ENCODE measurements at regions not wholly inside any gene's neighbourhood (a gene's known extent, or its start where the extent isn't known, plus 50 kb on each side); places are given as distances from the start of the nearest gene placed in this dataset.
A peak's percentile ranks its signal among the peaks of the same experiment; 100 is the strongest.

- DNase-seq (ENCODE audit: low read depth), result no peak
- no peak overlapping the region for H3K4me3 ChIP-seq (ENCODE audit: low read length)
- TF ChIP-seq, protein P1, sequence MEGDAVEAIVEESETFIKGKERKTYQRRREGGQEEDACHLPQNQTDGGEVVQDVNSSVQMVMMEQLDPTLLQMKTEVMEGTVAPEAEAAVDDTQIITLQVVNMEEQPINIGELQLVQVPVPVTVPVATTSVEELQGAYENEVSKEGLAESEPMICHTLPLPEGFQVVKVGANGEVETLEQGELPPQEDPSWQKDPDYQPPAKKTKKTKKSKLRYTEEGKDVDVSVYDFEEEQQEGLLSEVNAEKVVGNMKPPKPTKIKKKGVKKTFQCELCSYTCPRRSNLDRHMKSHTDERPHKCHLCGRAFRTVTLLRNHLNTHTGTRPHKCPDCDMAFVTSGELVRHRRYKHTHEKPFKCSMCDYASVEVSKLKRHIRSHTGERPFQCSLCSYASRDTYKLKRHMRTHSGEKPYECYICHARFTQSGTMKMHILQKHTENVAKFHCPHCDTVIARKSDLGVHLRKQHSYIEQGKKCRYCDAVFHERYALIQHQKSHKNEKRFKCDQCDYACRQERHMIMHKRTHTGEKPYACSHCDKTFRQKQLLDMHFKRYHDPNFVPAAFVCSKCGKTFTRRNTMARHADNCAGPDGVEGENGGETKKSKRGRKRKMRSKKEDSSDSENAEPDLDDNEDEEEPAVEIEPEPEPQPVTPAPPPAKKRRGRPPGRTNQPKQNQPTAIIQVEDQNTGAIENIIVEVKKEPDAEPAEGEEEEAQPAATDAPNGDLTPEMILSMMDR (IDR thresholded peaks at IDR 0.05; ENCODE audit: insufficient read depth, low read depth, low read length, missing control alignments), result no peak
Measured at GRCh38 chr4:130249002-130249401, 1153.0 kb downstream of the C4orf33 start.

DNA sequence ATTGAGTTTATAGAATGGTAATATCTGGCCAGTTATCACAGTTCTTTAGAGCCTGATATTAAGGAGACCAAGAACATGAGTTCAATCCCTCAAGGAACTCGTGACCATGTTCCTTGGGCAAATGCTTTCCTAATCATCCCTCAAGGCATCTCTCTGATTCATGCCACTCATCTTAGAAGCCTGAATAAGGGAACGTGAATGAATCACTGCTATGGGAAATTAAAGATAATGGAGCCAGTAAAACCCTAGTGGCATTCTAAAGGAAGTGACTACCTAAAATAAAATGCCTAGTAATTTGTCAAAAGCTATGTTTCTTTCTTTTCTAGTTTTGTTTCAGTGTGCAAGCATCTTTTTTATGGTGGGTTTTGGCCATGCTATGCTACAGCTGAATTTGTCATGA, 1161.3 kb downstream of the C4orf33 start:
- no peak overlapping the region for H3K4me3 ChIP-seq (ENCODE audit: low read length)
- DNase-seq (ENCODE audit: low read depth), result peak; percentile 95
- TF ChIP-seq, protein P1 (IDR thresholded peaks at IDR 0.05; ENCODE audit: insufficient read depth, low read depth, low read length, missing control alignments), result peak; percentile 23

DNA sequence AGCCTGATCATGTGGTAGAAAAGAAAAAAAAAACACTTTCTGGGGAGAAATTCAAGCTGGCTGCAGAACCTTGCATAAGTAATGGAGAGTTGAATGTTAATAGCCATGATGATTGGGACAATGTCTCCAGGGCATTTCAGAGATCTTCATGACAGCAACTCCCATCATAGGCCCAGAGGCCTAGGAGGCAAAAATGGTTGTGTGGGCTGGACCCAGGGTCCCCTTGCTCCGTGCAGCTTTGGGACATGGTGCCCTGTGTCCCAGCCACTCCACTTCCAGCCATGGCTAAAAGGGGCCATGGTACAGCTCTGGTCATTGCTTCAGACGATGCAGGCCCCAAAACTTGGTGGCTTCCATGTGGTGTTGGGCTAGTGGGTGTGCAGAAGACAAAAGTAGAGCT, 1170.9 kb downstream of the C4orf33 start:
- H3K4me3 ChIP-seq (ENCODE audit: low read length), result no peak overlapping the region
- DNase-seq (ENCODE audit: low read depth), result no peak
- TF ChIP-seq, protein P1 (IDR thresholded peaks at IDR 0.05; ENCODE audit: insufficient read depth, low read depth, low read length, missing control alignments), result no peak

DNA sequence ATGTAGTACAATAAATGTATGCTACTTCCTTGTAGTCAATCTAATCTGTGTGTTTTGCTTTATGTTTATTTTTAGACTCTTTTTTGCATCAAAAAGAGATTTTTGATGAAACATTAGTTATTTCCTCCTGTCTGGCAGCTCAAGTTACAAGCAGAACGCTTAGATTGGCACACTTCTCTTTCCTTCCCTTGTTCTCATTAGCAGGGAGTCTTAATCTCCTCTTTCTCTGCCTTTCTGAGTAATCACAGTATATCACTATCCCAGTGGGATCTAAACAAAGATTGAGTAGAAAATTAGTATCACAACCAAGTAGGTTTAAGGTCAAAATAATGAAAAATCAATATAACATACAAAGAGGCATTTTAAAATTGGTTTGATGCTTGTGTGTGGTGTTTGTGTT, 1192.6 kb downstream of the C4orf33 start:
- no peak for DNase-seq (ENCODE audit: low read depth)
- TF ChIP-seq, protein P1 (IDR thresholded peaks at IDR 0.05; ENCODE audit: insufficient read depth, low read depth, low read length, missing control alignments), result no peak
- no peak overlapping the region for H3K4me3 ChIP-seq (ENCODE audit: low read length)

DNA sequence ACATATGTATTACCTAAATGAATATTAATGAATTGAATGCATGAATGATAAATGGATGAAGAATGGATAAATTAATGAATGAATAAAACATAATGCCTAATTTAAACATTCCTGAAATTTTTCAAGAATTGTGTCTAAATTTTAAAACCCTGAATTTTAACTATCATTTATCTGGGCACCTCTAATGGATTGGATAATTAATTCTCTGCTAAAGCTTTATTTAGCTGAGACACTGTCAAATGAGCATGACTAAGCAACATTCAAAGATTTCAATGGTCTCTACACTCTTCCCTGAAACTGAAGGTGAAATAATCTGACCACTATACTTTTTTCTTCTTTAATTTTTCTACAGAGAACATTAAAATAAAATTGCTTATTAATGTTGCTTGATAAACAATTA, 1197.7 kb downstream of the C4orf33 start:
- no peak for DNase-seq (ENCODE audit: low read depth)
- H3K4me3 ChIP-seq (ENCODE audit: low read length), result no peak overlapping the region
- TF ChIP-seq, protein P1 (IDR thresholded peaks at IDR 0.05; ENCODE audit: insufficient read depth, low read depth, low read length, missing control alignments), result no peak

DNA sequence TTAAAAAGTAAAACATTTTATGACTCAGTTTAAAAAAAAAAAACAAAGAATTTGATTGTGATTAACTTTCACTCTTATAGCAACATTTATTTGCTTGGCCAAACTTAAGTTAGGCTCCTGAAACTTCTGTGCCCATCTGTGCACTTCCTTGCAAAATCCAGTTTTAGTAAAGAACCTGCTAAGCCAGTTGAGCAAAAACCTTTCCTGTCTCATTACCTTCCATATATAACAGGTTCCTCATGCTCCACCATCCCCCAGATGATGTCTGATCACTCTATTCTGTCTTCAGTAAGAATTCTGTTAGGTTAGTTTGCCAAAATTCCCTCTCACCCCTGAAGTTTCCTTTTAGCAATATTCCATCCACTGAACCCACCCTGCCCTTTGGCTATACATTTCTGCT, 1200.5 kb downstream of the C4orf33 start:
- DNase-seq (ENCODE audit: low read depth), result peak; percentile 76
- H3K4me3 ChIP-seq (ENCODE audit: low read length), result no peak overlapping the region

GRCh38 chr4:130306566-130306965, 1210.6 kb downstream of the C4orf33 start:
- peak; percentile 13 for DNase-seq (ENCODE audit: low read depth)
- H3K4me3 ChIP-seq (ENCODE audit: low read length), result no peak overlapping the region
- TF ChIP-seq, protein P1 (IDR thresholded peaks at IDR 0.05; ENCODE audit: insufficient read depth, low read depth, low read length, missing control alignments), result no peak

More for the DNA sequence above, 1200.5 kb downstream of the C4orf33 start:
- TF ChIP-seq, protein P1 (IDR thresholded peaks at IDR 0.05; ENCODE audit: insufficient read depth, low read depth, low read length, missing control alignments), result no peak
